ENCODE measurements at regions not wholly inside any gene's neighbourhood (a gene's known extent, or its start where the extent isn't known, plus 50 kb on each side); places are given as distances from the start of the nearest gene placed in this dataset.

GRCh38 chr6:159499034-159499433 is 194.0 kb downstream of the SOD2 start:
- TF ChIP-seq POLR2AphosphoS5 (IDR thresholded peaks at IDR 0.05) (no peak), EP300 (IDR thresholded peaks at IDR 0.05; ENCODE audit: low read depth) (no peak), CTCF (IDR thresholded peaks at IDR 0.05) (no peak), POLR2A (IDR thresholded peaks at IDR 0.05) (no peak)

Data from transverse colon (tissue), 4 donors.